GM21423 (cell line): ENCODE measurements at regions not wholly inside any gene's neighbourhood (a gene's known extent, or its start where the extent isn't known, plus 50 kb on each side); places are given as distances from the start of the nearest gene placed in this dataset.
A peak's percentile ranks its signal among the peaks of the same experiment; 100 is the strongest.
"Not testable (repeated sequence)": the region's sequence is repeated elsewhere in the genome, so short reads cannot be mapped to it uniquely, and the experiment has no call there.

Source experiments
- ATAC-seq: cut with Tn5 transposase; IDR thresholded peaks from one replicate; pipeline ENCODE4 v1.9.1; 2021; ENCODE audit warnings: mild to moderate bottlenecking, moderate library complexity; ENCODE audit not compliant: unreplicated experiment

DNA sequence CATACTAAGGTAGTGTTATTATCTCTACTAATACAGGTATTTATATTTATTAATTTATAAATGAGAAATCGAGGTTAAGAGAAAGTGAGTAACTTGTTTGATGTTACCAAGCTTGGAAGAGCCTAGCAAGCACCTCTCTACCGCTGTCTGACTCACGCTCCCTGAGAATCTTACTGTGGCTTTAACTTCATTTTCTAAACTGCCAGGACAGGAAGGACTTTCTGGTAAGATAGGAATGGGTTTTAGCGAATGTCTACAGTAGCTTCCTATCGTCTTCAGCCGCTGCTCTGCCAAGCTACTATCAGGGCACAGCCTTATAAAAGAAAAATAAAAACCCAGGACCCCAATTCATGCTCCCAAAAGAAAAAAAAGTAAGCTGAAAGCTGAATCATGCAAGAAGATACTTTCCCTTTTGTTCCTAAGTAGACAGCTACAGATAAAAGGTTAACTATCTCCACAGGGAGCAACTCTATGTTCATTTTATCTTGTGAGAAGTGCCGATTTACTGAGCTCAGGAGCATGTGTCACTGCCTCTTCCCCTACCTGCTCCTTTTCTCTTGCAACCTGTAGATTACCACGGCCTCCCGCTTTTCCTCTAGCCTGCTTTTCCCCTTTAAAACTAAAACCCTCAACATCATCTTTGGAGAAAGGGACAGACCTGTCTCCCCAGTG is 60.2 kb downstream of the THNSL1 start:
- ATAC-seq = no peak

DNA sequence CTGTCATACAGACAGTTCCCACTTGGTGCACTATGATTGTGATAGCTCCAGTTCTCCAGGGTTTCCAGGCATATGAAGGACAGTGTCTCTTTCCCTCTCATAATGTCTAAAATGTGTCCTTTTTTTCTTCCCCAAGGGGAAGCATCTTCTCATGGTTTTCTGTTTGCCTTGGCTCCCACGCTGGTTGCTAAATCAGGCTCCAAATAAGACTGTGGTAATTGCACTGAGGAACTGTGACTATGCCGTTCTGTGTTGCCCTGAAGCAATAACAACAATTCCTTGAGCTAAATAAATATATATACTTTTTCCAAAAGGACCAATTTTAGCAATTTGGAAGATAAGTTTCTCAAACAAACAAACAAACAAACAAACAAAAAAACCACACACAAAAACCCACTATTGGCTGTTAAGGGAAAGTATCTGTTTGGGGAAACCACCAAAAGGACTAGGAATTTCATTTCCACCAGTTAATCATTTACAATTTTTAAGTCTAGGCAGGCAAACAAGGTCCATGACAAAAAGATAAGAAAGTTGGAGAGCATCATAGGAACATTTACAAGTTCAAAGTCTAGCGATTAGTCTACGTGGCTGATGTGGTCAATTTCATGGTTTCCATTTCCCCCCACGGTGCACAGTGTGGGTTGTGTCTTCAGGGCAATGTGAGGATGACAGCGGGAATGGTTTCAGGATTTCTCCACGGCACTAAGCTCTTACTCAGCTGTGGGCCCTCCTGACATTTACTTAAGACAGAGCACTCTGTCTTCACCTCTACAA is 62.4 kb downstream of the THNSL1 start:
- ATAC-seq = no peak

- peak; percentile 88 for ATAC-seq
These were observed 64.6 kb downstream of the THNSL1 start for GRCh38 chr10:25080880-25081581.

GRCh38 chr10:25082276-25083204 is 66.1 kb downstream of the THNSL1 start:
- no peak for ATAC-seq

- ATAC-seq = no peak
These were observed 67.2 kb downstream of the THNSL1 start for GRCh38 chr10:25083546-25084111.

DNA sequence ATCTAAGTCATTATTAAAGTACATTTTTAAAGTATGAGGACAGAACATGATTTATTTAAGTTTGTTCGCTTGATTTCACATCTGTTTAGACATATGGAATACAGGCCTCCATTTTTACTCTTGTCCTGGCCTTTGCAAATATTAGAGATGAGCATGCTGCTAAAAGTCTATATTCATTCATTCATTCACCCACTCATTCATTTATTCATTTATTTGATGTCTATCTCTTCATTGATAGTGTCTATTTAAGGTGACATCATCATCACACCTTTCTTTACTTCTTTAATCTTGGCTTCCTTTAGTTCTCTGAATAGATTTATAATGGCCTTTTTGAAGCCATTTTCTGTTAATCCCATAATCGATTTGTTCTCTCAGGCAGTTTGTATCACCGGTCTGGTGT is 68.0 kb downstream of the THNSL1 start:
- ATAC-seq = no peak

DNA sequence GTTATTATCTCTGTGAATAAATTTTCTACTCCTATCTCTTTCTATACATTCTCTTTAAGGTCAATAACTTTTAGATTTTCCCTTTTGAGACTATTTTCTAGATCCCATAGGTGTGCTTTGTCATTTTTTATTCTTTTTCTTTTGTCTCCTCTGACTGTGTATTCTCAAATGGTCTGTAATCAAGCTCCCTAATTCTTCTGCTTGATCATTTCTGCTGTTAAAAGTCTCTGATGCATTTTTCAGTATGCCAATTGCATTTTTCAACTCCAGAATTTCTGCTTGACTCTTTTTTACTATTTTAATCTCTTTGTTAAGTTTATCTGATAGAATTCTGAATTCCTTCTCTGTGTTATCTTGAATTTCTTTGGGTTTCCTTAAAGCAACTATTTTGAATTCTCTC is 78.2 kb downstream of the THNSL1 start:
- ATAC-seq = no peak

GRCh38 chr10:25097669-25098411 is 77.0 kb upstream of the GPR158 start:
- ATAC-seq = no peak

DNA sequence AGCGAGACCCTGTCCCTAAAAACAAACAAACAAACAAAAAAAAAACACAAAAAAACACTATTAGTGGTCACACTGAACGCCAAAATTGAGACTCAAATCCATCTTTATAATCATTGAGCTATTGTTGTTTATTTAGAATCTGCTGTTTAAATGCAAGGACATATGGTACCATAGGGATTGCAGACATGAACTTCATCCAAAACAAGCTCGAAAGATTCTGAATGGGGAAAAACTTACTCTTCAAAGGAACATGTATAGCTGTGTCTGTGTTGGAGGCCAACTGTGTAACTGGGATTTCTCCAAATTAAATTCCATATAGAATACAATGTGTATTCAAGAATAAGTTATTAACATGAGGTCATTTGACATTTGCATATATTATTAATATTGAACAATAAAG is 74.7 kb upstream of the GPR158 start:
- ATAC-seq = no peak

DNA sequence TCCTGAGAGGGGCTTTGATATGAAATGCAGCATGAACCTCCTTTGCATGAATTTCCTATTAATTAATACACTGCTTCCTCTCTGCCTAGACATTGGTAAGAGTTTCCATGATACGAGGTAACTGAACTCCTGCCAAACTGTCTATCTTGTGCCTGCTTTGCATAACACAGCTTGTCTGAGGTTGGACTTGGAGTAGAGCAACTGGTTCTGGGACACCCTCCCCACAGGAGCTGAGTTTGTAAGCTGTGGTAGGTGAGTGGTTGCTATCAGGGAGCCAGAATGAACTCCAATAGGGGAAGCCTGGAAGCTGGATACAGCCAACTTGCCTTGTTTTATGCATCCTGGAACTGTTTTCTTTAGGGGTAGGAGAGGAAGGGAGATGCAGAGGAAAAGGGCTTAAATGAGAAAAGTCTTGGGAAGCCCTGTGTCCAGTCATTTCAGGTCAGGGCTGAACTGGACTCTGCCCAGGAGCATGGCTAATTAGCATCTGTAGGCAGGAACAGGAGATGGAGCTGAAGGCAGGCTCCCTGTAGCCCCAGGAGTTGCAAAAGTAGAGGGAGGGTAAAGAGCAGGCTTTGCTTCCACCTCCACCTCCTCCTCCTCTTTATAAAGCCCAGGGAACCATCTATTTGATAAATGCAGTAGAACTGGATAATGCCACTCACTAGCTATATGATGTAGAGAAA is 73.2 kb upstream of the GPR158 start:
- no peak for ATAC-seq

DNA sequence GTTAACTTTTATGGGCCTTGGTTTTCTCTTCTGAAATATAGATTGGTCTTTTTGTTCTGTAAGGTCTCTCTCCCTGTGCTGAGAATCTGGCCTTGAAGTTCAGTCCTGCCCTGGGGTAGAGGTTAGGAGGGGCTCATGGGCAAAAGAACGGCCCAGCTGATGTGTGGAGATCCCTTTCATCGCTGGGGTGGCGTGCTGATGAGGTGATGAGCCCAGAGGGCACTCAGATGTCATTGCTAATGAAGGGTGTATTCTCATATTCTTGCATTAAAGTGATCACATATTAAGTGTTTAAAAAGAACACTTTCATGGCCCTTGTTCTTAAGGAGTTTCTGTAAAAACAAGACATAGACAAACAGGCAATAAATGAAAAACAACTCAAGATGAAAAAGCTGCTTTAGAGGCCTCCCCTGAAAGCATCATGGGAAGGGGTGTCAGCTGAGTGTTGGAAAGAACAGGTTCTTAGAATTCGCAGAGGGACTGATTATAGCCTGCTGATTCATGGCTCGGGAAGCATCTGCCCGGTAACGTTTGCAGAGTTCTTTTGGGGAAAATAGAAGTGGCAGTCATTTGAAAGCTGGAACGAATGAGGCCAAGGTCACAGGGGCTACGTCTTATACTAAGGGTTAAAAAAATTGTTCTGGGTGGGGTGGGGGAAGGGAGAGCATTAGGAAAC is 72.5 kb upstream of the GPR158 start:
- ATAC-seq = no peak

DNA sequence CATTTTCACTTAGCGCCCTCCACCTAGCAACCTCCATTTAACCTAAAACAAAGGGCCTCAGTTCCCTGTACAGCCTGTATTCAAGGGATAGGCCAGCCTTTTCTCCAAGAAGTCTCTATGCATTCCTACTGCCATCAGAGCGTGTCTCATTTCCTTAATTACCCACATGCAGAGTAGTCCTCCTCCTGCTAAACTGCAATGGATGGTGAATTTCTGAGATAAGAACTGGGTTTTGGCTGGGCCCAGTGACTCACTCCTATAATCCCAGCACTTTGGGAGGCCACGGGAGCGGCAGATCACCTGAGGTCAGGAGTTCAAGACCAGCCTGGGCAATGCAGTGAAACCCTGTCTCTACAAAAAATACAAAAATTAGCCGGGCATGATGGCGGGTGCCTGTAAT is 71.1 kb upstream of the GPR158 start:
- no peak for ATAC-seq

- no peak for ATAC-seq
These were observed 70.4 kb upstream of the GPR158 start for GRCh38 chr10:25104441-25104840.

- no peak for ATAC-seq
These were observed 69.5 kb upstream of the GPR158 start for GRCh38 chr10:25105262-25105661.

DNA sequence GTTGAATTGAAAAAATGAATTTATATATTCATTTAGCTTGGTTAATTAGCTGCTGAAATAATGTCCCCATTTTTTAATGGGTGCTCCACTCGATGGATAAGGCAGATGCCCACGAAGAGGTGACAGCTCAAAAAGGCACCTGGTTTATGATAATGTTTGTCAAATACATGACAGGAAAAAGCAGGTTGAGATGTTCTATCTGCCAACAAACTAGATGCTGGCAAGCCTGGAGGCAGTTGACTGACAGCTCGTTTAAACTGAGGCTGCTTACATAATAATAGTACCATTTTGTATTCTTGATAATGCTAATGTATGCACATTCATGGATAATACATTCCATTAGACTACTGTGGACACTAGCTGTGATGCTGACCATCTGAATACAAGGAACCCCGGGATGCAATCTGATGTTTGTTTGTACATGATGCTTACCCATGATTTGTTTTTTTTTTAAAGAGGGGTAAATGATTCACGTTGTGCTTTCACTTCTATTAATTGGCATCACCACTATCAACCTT is 69.0 kb upstream of the GPR158 start:
- no peak for ATAC-seq

DNA sequence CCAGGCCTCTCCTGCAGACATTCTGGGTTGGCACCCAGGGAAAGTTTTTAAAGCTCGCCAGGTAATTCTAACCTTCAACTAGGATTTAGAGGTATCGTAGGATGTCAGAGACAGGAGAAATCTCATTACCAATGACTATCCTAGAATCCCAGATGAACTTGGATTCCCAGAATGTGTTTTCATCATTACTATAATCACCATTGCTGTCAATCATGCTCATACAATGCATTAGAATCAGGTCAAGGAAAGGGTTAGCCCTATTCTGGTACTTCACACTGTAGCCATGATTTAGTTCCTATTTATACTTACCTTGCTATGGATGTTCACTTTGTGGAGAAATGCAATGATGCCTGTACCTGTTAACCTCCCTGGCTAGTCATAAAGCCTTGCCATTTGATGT is 67.0 kb upstream of the GPR158 start:
- no peak for ATAC-seq

DNA sequence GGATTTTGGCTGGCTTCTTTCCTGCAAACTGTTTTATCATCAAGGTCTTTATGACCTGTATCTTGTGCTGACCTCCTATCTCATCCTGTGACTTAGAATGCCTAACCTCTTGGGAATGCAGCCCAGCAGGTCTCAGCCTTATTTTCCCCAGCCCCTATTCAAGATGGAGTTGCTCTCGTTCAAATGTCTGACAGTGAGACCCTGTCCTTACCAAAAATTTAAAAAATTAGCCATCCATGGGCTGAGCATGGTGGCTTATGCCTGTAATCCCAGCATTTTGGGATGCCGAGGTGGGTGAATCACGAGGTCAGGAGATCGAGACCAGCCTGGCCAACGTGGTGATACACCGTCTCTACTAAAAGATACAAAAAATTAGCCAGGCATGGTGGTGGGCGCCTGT is 64.9 kb upstream of the GPR158 start:
- not testable (repeated sequence) for ATAC-seq

DNA sequence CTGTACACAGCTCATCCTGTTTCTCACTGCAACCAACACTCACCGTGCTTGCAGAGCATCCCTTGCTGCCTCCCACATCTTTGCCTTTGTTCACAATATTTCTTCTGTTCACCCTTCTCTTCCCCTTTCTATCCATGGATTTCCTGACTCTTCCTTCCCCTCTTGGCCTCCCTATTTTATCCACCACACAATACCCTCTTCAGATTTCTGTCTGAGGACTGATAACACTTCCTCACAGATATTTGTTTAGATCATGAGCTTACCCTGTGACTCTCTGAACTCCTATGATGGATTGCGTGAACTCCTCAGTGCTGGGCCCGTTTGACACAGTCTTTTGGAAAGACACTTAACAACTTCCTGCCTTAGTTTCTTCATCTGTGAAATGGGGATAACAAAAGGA is 62.8 kb upstream of the GPR158 start:
- no peak for ATAC-seq
